Ectodermal cell (in vitro differentiated cells): ENCODE measurements at regions not wholly inside any gene's neighbourhood (a gene's known extent, or its start where the extent isn't known, plus 50 kb on each side); places are given as distances from the start of the nearest gene placed in this dataset.
"Not testable (repeated sequence)": the region's sequence is repeated elsewhere in the genome, so short reads cannot be mapped to it uniquely, and the experiment has no call there.

Experiments
- H3K27ac ChIP-seq: 2 replicates; pipeline ENCODE4 v1.7.0; 2013; ENCODE audit warnings: mild to moderate bottlenecking, low read depth, low read length; ENCODE audit not compliant: insufficient read depth, poor library complexity, severe bottlenecking
- H3K27me3 ChIP-seq: 2 replicates; pipeline ENCODE4 v1.7.0; 2013; ENCODE audit warnings: mild to moderate bottlenecking, low read length; ENCODE audit not compliant: insufficient read depth, control insufficient read depth, poor library complexity, severe bottlenecking
- H3K36me3 ChIP-seq: one replicate; pipeline ENCODE4 v1.7.0; 2013; ENCODE audit warnings: low read length; ENCODE audit not compliant: control insufficient read depth, insufficient read depth
- H3K4me1 ChIP-seq: one replicate; pipeline ENCODE4 v1.7.0; 2013; ENCODE audit warnings: low read length; ENCODE audit not compliant: control insufficient read depth, insufficient read depth
- H3K4me3 ChIP-seq: 2 replicates; pipeline ENCODE4 v1.7.0; 2013; ENCODE audit warnings: low read depth, low read length, control low read depth; ENCODE audit not compliant: insufficient read depth
- H3K9me3 ChIP-seq: 2 replicates; pipeline ENCODE4 v1.7.0; 2013; ENCODE audit warnings: mild to moderate bottlenecking, low read length, moderate library complexity; ENCODE audit not compliant: control insufficient read depth
- WGBS, 2 experiments: methylation state at CpG; one replicate each; pipeline ENCODE4 v1.1.7; 2013; ENCODE audit warnings: missing lambda C conversion rate in 2 of 2; 5-methylcytosine and 5-hydroxymethylcytosine counted together

DNA sequence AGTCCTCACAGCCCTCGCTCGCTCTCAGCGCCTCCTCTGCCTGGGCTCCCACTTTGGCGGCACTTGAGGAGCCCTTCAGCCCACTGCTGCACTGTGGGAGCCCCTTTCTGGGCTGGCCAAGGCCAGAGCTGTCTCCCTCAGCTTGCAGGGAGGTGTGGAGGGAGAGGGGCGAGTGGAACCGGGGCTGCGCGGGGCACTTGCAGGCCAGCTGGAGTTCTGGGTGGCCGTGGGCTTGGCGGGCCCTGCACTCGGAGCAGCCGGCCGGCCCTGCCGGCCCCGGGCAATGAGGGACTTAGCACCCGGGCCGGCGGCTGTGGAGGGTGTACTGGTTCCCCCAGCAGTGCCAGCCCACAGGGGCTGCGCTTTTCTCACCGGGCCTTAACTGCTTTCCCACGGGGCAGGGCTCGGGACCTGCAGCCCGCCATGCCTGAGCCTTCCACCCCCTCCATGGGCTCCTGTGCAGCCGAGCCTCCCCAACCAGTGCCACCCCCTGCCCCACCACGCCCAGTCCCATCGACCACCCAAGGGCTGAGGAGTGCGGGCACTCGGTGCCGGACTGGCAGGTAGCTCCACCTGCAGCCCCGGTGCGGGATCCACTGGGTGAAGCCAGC is 584.1 kb upstream of the KLF12 start:
- WGBS, 2 experiments, result 94% methylated on average over 27 to 31 of the region's 31 CpGs
- not testable (repeated sequence) for H3K27ac ChIP-seq, H3K9me3 ChIP-seq, H3K27me3 ChIP-seq, H3K4me1 ChIP-seq, H3K4me3 ChIP-seq, H3K36me3 ChIP-seq

DNA sequence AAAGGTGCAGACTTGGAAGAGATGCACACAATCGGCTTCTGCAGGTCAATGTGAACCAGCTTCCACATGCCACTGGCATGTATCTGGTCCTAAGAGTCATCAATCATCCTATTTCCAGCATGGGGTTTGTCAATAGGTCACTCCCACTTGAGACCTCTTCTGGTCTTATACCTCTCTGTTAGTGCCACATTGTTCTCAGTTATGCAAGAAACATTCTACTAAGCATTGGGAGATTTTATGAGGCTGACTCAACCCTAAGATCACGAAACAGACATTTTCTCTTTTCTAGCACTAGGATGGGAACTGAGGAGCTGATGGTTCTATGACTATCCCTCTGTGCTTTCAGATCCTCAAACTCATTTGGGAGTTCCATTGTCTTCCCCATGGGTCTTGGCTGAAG is 581.5 kb upstream of the KLF12 start:
- 82 to 94% methylated on average over 2 of the region's 2 CpGs for WGBS, 2 experiments
- Histone ChIP-seq H3K9me3 (peaks cover 2% of the 10 kb centered on the region), H3K27me3 (no peaks in the 10 kb centered on the region), H3K36me3 (no peaks in the 10 kb centered on the region), H3K27ac (no peak overlapping the region), H3K4me1 (no peaks in the 10 kb centered on the region), H3K4me3 (no peak overlapping the region)

DNA sequence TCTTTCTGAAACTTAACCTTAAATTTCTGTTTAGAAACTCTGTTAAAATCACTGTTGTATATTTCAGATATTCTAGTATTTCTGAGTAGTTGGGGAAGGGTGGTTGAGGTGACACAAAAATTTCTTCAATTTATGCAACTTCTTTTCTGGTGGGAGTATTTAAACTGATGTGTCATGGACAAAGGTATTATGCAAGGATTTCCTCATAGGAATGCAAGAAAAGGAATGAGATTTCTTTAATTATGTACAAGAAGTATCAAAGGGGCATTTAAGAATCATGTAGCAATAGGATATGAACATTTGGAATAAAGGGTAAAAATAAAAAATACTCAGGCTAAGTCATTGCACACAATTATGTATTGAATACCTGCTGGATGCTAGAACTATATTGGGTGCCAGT is 575.8 kb upstream of the KLF12 start:
- Histone ChIP-seq H3K27me3 (no peaks in the 10 kb centered on the region), H3K9me3 (no peaks in the 10 kb centered on the region), H3K27ac (no peak overlapping the region), H3K4me1 (no peaks in the 10 kb centered on the region), H3K4me3 (no peak overlapping the region), H3K36me3 (no peaks in the 10 kb centered on the region)

- Histone ChIP-seq H3K27ac (no peak overlapping the region), H3K9me3 (no peaks in the 10 kb centered on the region), H3K27me3 (no peaks in the 10 kb centered on the region), H3K4me3 (no peak overlapping the region), H3K36me3 (no peaks in the 10 kb centered on the region), H3K4me1 (no peaks in the 10 kb centered on the region)
- WGBS, 2 experiments, result 93 to 98% methylated on average over 2 of the region's 2 CpGs
Measured at GRCh38 chr13:74709226-74709625, 575.0 kb upstream of the KLF12 start.

DNA sequence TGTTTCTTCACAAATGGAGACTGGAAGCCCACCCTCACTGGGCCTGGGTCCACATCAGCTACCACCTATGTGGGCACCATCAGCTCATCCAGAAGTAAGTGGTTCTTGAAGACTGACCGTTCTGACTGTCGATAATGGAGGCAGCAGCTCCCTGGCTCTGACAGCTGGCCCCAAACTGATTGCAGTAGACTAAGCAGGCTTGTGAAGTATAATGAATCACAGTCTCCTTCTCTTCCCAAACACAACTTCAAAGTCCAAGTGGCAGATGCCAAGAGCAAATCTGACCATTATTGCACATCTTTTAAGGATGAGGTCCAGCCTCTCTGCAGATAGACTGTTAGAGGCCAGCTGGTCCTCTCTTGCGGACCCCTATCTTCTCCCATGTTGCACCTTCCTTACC is 574.4 kb upstream of the KLF12 start:
- 59 to 61% methylated on average over 3 of the region's 3 CpGs for WGBS, 2 experiments
- Histone ChIP-seq H3K36me3 (no peaks in the 10 kb centered on the region), H3K27ac (no peak overlapping the region), H3K27me3 (no peaks in the 10 kb centered on the region), H3K4me1 (no peaks in the 10 kb centered on the region), H3K9me3 (no peaks in the 10 kb centered on the region), H3K4me3 (no peak overlapping the region)

DNA sequence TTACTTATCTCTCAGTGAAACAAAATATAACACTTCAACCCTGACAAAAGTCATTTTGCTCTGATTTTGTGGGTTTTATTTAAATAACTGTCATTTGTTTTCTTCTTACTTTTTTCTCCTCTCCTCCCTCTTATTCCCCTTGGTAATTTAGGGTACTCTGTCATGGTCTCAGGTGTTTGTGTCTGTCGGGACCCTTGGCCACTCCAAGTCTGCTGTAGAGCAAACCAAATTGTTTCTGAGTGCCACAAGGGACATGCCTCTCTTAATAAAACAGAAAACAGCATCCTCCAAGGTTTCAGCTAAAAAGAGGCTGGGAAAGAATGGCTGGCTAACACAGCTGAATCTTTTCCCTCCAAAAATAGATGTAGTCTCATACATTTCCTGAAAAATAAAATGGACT is 573.1 kb upstream of the KLF12 start:
- Histone ChIP-seq H3K36me3 (no peaks in the 10 kb centered on the region), H3K4me3 (no peak overlapping the region), H3K4me1 (no peaks in the 10 kb centered on the region), H3K27me3 (no peaks in the 10 kb centered on the region), H3K27ac (no peak overlapping the region), H3K9me3 (no peaks in the 10 kb centered on the region)
- WGBS, 2 experiments, result 91 to 96% methylated on average over 1 of the region's 1 CpG

GRCh38 chr13:74706801-74707200 is 572.6 kb upstream of the KLF12 start:
- H3K36me3 ChIP-seq, result no peaks in the 10 kb centered on the region

DNA sequence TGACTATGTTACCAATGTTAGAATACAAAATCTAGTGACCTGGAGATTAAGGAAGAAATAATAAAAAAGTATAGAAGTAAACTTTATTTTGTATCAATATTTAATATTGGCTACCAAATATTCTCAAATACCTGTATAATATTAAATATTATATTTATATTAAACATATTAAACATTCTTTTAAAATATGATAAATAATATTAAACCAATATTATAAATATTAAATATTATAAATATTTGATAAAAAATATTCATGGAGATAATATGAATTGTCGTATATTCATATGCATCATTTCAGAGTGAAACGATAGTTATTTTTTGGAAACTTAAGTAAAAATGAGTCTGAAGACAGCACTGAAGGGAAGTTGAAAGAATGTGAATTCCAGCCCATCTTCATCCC is 571.2 kb upstream of the KLF12 start:
- no peak overlapping the region for H3K27ac ChIP-seq
- no peaks in the 10 kb centered on the region for H3K27me3 ChIP-seq
- H3K36me3 ChIP-seq, result no peaks in the 10 kb centered on the region
- H3K9me3 ChIP-seq, result no peaks in the 10 kb centered on the region
- 100% methylated on average over 2 of the region's 2 CpGs for WGBS, 2 experiments
- no peaks in the 10 kb centered on the region for H3K4me1 ChIP-seq
- H3K4me3 ChIP-seq, result no peak overlapping the region

More at GRCh38 chr13:74706801-74707200, 572.6 kb upstream of the KLF12 start:
- whole genome bisulfite sequencing, 2 experiments, result 87 to 100% methylated on average over 1 of the region's 2 CpGs
- no peaks in the 10 kb centered on the region for H3K4me1 ChIP-seq
- H3K4me3 ChIP-seq, result no peak overlapping the region
- H3K9me3 ChIP-seq, result no peaks in the 10 kb centered on the region
- no peak overlapping the region for H3K27ac ChIP-seq
- H3K27me3 ChIP-seq, result no peaks in the 10 kb centered on the region

- no peak overlapping the region for H3K4me3 ChIP-seq
- no peak overlapping the region for H3K27ac ChIP-seq
- no peaks in the 10 kb centered on the region for H3K27me3 ChIP-seq
- no peaks in the 10 kb centered on the region for H3K9me3 ChIP-seq
- WGBS, 2 experiments, result 95 to 97% methylated on average over 3 of the region's 3 CpGs
- H3K36me3 ChIP-seq, result no peaks in the 10 kb centered on the region
- H3K4me1 ChIP-seq, result no peaks in the 10 kb centered on the region
Measured at GRCh38 chr13:74703855-74704387, 569.7 kb upstream of the KLF12 start.

DNA sequence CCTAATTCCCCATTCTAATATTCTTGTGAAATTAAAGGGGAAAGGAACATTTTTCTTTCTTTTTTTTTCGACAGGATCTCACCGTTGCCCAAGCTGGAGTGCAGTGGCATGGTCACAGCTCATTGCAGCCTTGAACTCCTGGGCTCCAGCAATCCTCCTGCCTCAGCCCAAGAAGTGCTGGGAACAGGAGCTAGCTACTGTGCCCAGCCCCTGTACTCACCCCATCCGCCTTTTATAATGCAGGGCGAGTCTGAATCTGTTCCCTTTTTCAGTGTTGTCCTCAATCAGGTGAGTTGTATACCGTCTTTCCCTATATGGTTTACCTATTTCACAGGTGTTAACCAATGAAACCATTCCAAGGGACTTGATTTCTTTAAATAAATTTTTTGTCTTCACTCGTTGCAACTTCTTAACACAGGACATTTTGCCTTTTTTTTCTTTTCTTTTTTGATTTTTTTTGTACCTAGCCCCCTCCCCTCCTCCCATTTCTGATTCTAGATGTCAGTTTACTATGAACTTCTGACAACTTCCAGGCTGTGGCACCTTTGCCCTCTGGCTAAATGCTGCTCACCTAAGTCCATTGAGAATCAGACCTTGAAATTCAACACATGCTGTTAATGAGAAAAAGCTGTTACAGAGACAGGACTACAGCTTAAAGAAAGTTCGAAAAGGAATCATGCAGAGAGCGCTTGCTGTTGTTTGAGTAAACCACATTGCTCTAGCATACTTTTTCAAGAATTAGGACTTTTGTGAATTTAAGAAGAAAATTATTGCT is 562.1 kb upstream of the KLF12 start:
- Histone ChIP-seq H3K4me1 (peaks cover 9% of the 10 kb centered on the region), H3K27me3 (no peaks in the 10 kb centered on the region), H3K9me3 (no peaks in the 10 kb centered on the region), H3K4me3 (no peak overlapping the region), H3K27ac (no peak overlapping the region), H3K36me3 (no peaks in the 10 kb centered on the region)
- WGBS, 2 experiments, result 58 to 68% methylated on average over 6 to 7 of the region's 8 CpGs
